ENCODE measurements at regions not wholly inside any gene's neighbourhood (a gene's known extent, or its start where the extent isn't known, plus 50 kb on each side); places are given as distances from the start of the nearest gene placed in this dataset.
"Not testable (repeated sequence)": the region's sequence is repeated elsewhere in the genome, so short reads cannot be mapped to it uniquely, and the experiment has no call there.

DNA sequence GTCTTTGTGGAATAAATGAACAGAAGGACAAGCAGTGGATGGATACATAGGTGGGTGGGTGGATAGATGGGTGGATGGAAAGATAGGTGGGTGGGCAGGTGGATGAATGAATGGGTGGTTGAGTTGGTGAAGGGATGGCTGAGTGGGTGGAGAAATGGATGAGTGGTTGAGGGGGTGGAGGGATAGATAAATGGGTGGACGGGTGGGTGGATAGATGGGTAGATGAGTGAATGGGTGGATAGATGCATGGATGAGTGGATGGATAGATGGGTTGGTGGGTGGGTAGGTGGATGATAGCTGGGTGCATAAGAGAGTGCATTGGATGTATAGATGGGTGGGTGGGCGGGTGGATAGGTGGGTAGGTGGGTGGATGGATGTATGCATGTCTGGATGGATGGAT, 63.5 kb downstream of the UNC93B1 start:
- not testable (repeated sequence) for DNase-seq (ENCODE audit: low read depth)

- not testable (repeated sequence) for DNase-seq (ENCODE audit: low read depth)
Observed at GRCh38 chr11:67938964-67939363, 64.9 kb downstream of the UNC93B1 start.

DNA sequence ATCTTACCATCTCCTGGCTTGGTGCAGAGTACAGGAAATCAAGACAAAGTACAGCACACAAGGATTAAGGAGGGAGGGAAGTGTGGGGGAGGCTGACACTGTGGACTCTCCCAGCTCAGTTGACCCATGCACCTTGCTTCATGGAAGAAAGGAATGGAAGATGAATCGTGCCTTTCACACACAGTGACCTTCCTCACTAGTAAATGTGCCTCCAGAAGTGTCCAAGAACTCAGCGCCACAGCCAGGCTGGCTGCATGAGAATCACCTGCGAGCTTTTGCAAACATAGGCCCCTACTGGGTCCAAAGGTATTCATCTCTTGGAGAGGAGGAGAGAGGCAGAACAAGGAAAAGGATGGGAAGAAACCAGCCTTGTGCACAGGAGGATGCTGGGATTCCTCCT, 65.5 kb downstream of the UNC93B1 start:
- DNase-seq (ENCODE audit: low read depth) = not testable (repeated sequence)

DNA sequence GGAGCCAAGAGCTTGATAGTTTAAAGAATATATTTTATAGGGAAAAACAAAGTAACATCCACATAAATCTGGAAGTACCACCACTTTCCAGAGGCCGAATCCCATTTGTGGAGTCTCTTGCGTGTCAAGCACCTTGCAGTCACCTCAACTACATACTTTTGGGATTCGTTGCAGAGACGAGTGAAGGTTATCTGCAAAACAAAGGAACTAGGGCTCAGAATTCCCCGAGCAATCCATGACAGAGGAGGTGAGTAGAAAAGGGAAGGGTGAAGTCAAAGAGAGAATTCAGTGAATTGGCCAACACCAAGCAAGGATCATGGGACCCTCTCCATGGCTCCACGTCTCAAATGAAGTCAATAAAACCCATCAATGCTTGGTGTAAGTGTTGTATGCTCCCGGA, 80.3 kb downstream of the UNC93B1 start:
- not testable (repeated sequence) for DNase-seq (ENCODE audit: low read depth)

- DNase-seq (ENCODE audit: low read depth) = not testable (repeated sequence)
Observed at GRCh38 chr11:67920546-67920945, 83.4 kb downstream of the UNC93B1 start.

DNA sequence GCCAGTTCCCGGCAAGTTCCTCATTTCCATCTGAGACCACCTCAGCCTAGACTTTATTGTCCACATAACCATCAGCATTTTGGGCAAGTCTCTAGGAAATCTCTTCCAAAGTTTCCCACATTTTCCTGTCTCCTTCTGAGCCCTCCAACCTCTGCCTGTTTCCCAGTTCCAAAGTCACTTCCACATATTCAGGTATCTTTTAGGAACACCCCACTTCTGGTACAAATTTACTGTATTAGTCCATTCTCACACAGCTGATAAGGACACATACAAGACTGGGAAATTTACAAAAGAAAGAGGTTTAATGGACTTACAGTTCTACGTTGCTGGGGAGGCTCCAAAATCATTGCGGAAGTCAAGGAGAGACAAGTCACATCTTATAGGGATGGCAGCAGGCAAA, 91.7 kb downstream of the UNC93B1 start:
- not testable (repeated sequence) for DNase-seq (ENCODE audit: low read depth)

GRCh38 chr11:67911211-67911610, 92.7 kb downstream of the UNC93B1 start:
- DNase-seq (ENCODE audit: low read depth) = not testable (repeated sequence)

GRCh38 chr11:67910803-67911202, 93.1 kb downstream of the UNC93B1 start:
- not testable (repeated sequence) for DNase-seq (ENCODE audit: low read depth)

GRCh38 chr11:67906969-67907368, 96.9 kb downstream of the UNC93B1 start:
- DNase-seq (ENCODE audit: low read depth) = not testable (repeated sequence)

GRCh38 chr11:67899462-67899861, 104.4 kb downstream of the UNC93B1 start:
- peak; percentile 23 for DNase-seq (ENCODE audit: low read depth)

- DNase-seq (ENCODE audit: low read depth) = not testable (repeated sequence)
Observed at GRCh38 chr11:67893487-67893886, 110.4 kb downstream of the UNC93B1 start.

DNA sequence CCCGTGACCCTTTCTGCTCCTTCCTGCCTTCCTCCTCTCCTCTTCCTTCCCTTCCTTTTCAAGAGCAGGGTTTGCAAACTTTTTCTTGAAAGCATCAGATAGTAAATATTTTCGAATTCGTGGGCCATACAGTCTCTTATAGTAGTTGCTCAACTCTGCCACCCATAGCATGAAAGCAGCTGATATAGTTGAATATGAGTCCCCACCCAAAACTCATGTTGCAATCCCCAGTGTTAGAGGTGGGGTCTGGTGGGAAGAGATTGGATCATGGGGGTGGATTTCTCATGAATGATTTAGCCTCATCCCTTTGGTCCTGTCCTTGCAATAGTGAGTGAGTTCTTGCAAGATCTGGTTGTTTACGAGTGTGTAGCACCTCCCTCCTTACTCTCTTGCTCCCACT, 114.3 kb downstream of the UNC93B1 start:
- not testable (repeated sequence) for DNase-seq (ENCODE audit: low read depth)

DNA sequence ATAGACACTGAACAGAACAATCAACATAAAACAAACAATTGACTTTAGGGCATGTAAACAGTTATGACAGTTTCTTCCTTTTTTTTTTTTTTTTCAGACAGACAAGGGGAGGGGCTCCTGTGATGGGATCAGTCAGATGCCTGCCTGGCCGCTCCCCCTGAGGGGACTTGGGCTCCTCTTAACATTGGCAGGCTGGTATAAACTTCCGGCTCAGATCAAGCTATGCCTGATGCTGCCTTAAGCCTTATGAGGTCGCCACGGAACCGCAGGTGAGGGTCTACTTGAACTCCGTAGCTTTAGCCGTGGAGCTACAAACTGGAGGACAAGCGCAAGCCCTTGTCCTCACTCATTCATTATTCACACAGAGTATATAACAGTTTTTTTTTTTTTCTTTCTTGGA, 115.8 kb downstream of the UNC93B1 start:
- DNase-seq (ENCODE audit: low read depth) = not testable (repeated sequence)

DNA sequence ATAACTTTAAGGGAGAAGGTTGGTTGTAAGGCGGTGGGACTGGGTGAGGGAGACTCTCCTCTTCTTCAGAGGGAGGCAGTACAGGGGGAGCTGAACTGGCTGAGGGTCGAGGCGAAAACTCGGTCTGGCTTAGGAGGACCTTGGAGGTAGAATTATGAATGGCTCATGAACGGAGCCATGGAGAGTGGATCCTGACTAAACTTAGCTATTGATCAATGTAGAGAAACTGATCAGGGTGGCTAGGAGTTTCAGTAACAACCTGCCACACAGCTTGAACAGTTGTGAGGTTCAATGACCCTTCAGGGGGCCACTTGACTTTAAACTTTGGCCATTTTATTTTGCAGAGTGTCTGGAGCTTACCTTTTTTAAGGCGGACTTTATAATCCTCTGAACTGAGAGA, 117.2 kb downstream of the UNC93B1 start:
- DNase-seq (ENCODE audit: low read depth) = not testable (repeated sequence)

DNA sequence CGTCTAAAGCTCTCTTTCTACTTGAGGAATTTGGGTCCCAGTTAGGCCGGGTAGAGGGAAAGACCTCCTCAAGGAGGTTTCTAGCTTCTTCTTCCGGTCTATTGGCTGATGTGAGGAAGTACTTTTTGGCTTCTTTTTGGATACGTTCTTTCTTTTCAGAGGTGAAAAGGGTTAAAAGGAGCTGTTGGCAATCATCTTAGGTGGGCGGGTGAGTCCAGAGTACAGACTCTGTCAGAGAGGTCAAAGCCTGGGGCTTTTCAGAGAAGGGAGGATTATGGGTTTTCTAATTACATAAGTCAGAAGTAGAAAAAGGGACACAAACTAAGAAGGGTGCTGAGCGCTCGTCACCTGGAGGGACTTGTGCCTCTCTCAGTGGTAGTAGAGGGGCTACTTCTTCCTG, 117.7 kb downstream of the UNC93B1 start:
- DNase-seq (ENCODE audit: low read depth) = not testable (repeated sequence)

GRCh38 chr11:67885574-67885973, 118.3 kb downstream of the UNC93B1 start:
- DNase-seq (ENCODE audit: low read depth) = not testable (repeated sequence)

DNA sequence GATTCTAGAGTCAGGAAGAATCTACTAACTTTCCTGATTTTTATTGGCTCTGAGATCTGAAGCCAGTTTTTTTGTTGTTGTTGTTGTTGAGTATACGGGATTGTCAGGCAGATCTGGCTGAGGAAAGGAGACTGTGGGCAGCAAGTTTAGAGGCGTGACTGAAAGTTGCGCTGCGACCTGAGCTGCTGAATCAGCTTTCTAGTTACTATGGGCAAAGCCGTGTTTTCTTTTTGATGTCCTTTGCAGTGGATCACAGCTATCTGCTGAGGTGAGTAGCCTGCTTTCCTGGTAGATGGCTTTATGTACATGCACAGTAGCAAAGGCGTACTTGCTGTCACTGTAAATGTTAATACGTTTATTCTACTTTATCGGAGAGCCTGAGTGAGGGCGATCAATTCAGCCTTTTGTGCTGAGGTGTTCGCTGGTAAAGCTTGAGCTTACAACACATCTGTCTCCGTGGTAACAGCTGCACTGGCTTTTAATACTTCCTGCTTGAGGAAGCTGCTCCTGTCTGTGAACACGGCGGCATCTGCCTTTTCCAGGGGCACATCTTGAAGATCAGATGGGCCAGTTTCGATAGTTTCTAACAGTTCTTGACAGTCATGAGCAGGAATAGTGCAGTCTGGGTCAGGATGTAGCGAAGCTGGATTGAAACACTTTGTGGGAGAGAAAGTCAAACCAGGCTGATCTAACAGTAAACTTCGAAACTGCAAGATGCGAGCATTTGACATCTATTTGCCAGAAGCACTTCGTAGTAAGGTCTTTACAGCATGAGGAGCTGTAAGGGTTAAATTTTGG, 118.9 kb downstream of the UNC93B1 start:
- DNase-seq (ENCODE audit: low read depth) = not testable (repeated sequence)

- not testable (repeated sequence) for DNase-seq (ENCODE audit: low read depth)
Observed at GRCh38 chr11:67884073-67884757, 119.7 kb downstream of the UNC93B1 start.

DNA sequence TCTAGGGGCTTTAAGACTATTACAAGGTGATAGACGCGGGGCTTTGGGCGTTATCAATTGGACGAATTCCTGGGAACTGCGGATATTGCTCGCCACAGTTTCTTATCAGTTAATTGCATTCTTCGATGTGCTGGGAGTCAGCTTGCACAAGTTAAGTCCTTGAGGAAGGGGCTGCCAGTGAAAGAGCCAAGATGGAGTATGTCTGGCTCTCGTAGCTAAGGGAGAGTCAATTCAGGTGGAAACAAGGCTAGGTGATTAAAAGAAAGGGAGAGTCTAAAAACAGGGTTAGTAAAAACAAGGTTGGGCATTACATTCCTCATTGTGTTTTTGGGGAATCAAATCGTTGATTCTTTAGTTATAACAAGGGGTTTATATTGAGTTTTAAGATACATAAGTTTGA, 121.6 kb downstream of the UNC93B1 start:
- not testable (repeated sequence) for DNase-seq (ENCODE audit: low read depth)

DNA sequence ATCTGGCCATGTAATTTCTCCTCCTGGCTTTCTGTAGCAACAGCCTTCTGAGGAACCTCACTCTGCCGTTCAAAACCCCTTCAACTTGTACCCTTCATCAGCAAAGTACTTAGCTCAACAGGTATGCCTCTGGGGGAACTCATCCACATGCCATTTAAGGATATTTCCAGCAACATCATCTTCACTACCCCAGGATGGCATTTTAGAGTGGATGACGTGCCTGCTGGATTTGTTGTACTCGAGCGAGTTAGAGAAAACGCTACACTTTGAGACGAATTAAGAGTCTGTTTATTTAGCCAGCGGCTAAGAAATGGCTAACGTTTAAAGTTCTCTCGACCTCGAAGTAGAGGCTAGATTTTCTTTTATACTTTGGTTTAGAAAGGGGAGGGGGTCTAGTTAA, 122.1 kb downstream of the UNC93B1 start:
- DNase-seq (ENCODE audit: low read depth) = not testable (repeated sequence)

DNA sequence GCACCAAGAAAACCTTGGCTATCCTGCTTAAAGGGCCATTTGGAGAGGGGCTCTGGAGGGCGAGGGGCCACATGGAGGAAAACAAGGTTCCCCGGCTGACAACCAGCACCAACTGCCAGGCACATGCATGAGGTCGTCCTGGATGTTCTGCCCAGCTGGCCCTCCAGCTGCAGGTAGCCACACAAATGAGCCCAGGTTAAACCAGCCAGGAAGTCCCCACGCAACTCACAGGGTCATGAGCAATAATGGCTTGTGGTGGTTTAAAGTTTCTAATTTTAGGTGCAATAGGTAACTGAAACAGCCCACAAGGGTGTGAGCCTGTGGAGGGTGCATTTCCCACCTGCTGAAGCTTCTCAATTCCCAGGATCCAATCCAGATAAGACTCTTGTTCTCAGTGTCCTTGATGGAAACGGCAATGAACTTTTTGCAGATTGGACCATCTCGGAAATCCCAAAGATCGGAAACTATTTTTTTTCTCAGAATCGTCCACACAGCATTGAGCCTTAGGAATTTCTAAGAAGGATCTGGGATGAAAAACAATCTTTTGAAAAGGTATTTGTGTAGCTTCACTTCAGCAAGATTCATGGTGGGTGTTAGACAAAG, 123.2 kb downstream of the UNC93B1 start:
- not testable (repeated sequence) for DNase-seq (ENCODE audit: low read depth)

GRCh38 chr11:67878666-67879065, 125.2 kb downstream of the UNC93B1 start:
- not testable (repeated sequence) for DNase-seq (ENCODE audit: low read depth)

GRCh38 chr11:67877316-67877715, 126.6 kb downstream of the UNC93B1 start:
- DNase-seq (ENCODE audit: low read depth) = not testable (repeated sequence)
